BJ (cell line): ENCODE measurements at regions not wholly inside any gene's neighbourhood (a gene's known extent, or its start where the extent isn't known, plus 50 kb on each side); places are given as distances from the start of the nearest gene placed in this dataset.

Experiments used
- CTCF ChIA-PET: fragments of 350-600 bp; formaldehyde crosslinking; extraction: SDS; loops from one replicate; lab custom pipeline; 2021; ENCODE audit warnings: antibody characterized with exemption, inconsistent platforms; lab: Yijun Ruan, JAX
- POLR2A ChIA-PET: fragments of 300-600 bp; sonication (Branson Sonifier 250); formaldehyde crosslinking; extraction: SDS; loops from one replicate; lab custom pipeline; 2021; ENCODE audit warnings: antibody characterized with exemption; lab: Charles Lee
- DNase-seq: peaks from one replicate; pipeline ENCODE4 v3.0.0-alpha.2; 2011; ENCODE audit warnings: low read depth
- H3K27me3 ChIP-seq: 2 replicates; pipeline ENCODE4 v1.6.0; 2011; ENCODE audit warnings: low read length; ENCODE audit not compliant: control insufficient read depth, insufficient read depth
- H3K36me3 ChIP-seq: 2 replicates; pipeline ENCODE4 v1.5.1; 2011; ENCODE audit warnings: low read length; ENCODE audit not compliant: control insufficient read depth, insufficient read depth
- H3K4me3 ChIP-seq: 2 replicates; pipeline ENCODE4 v1.5.1; 2011; ENCODE audit warnings: low read depth, mild to moderate bottlenecking, control low read depth, low read length
- CTCF ChIP-seq: IDR thresholded peaks from 2 replicates; pipeline ENCODE4 v1.5.1; 2011; ENCODE audit warnings: low read depth, mild to moderate bottlenecking, control low read depth, inconsistent platforms, low read length, moderate library complexity; ENCODE audit not compliant: insufficient read depth

DNA sequence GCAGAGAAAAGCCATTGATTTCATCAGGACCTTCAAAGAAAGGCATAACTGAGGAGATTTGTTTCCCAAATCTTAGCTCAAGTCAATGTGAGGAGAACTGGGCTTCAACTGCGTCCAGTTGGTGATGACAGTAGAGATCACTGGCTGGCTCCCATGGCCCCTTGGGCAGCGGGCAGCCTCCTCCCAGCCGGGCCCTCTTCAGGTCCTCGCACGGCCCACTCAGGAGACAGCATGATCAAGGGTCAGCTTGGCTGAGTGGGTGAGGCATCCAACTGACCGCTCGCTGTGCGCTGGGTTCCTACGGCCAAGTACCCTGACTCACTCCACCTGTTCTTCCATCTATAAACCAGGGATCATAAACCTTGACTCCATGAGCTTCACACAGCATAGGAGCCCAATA is 274.0 kb downstream of the NSG2 start:
- no peak overlapping the region for H3K4me3 ChIP-seq
- POLR2A ChIA-PET: no interaction called here
- H3K27me3 ChIP-seq: peaks cover 4% of the 10 kb centered on the region
- TF ChIP-seq CTCF: no peak
- no peaks in the 10 kb centered on the region for H3K36me3 ChIP-seq
- CTCF ChIA-PET: interaction anchor here (0.6 to 1.9 kb wide), 4 partner anchors 9 to 691 kb away, joined by 3 to 4 read pairs (median 3); partner anchors contain the start of gene NSG2
- DNase-seq: no peak

DNA sequence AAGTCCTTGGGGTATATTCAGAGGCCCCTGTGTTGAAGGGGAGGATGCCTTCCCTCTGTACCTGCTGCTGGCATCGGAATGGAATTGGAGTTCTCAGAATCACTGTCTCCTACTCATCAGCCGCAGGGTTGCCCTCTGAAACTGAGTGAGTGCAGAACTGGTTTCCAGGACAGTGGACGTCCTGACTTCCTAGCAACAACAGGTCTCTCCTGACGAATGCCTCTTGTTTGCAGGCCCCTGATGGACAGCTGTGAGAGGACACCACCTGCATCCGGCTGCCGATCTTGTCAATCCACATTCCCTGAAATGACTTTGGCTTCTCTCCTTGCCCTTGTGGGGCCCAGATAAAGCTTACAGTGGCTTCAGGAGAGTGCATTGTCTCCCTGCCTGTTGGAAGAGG is 274.5 kb downstream of the NSG2 start:
- ChIA-PET POLR2A (no interaction called here), CTCF (interaction anchor here (0.6 to 1.0 kb wide), 2 partner anchors 100 to 275 kb away, joined by 3 to 4 read pairs; partner anchors contain the start of gene NSG2)
- Histone ChIP-seq H3K4me3 (no peak overlapping the region), H3K27me3 (peaks cover 4% of the 10 kb centered on the region), H3K36me3 (no peaks in the 10 kb centered on the region)
- DNase-seq: no peak
- no peak for TF ChIP-seq CTCF

DNA sequence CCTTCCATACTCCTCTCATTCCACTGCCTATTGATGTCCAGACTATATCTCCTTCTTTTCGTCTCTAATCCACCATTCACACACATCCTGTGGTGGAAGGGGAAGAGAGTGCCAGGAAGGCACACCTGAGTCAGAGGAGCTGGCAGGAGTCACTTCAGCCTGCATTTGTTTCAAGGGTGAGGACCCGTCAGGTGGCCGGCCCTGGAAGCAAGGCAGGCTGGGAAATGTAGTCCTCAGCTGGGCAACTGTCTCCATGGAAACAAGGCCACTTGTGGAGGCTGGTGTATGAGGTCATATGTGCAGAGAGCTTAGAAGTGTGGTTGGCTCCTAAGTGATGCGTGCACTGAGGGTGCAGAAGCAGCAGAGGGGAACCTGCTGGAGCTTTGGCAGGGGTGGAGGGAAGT is 278.4 kb downstream of the NSG2 start:
- no peak for TF ChIP-seq CTCF
- H3K4me3 ChIP-seq: no peak overlapping the region
- no peak for DNase-seq
- peaks cover 4% of the 10 kb centered on the region for H3K27me3 ChIP-seq
- ChIA-PET POLR2A (no interaction called here), CTCF (interaction anchor here (0.9 to 3.8 kb wide), 5 partner anchors 8 to 469 kb away, joined by 3 to 33 read pairs (median 4); no protein-coding TSS in a partner anchor)
- H3K36me3 ChIP-seq: no peaks in the 10 kb centered on the region

GRCh38 chr5:174324680-174325079 is 279.2 kb downstream of the NSG2 start:
- Histone ChIP-seq H3K4me3 (no peak overlapping the region), H3K27me3 (peaks cover 4% of the 10 kb centered on the region), H3K36me3 (no peaks in the 10 kb centered on the region)
- ChIA-PET CTCF (interaction anchor here (0.9 to 3.8 kb wide), 6 partner anchors 9 to 469 kb away, joined by 3 to 33 read pairs (median 4); partner anchors contain the start of gene NSG2), POLR2A (no interaction called here)
- no peak for TF ChIP-seq CTCF
- DNase-seq: no peak

- no peak for TF ChIP-seq CTCF
- POLR2A ChIA-PET: no interaction called here
- Histone ChIP-seq H3K27me3 (peaks cover 4% of the 10 kb centered on the region), H3K4me3 (no peak overlapping the region), H3K36me3 (no peaks in the 10 kb centered on the region)
- CTCF ChIA-PET: interaction anchor here (0.9 to 3.8 kb wide), 4 partner anchors 9 to 511 kb away, joined by 3 to 33 read pairs (median 10); partner anchors contain the start of gene NSG2
- no peak for DNase-seq
Observed at GRCh38 chr5:174325431-174325830, 279.9 kb downstream of the NSG2 start.
